SK-N-SH (cell line): ENCODE measurements at regions not wholly inside any gene's neighbourhood (a gene's known extent, or its start where the extent isn't known, plus 50 kb on each side); places are given as distances from the start of the nearest gene placed in this dataset.
"Not testable (repeated sequence)": the region's sequence is repeated elsewhere in the genome, so short reads cannot be mapped to it uniquely, and the experiment has no call there.

Experiments
- CHD2 ChIP-seq: fragments of 150-350 bp; IDR thresholded peaks from 2 replicates; pipeline ENCODE4 v1.6.1; 2018; ENCODE audit warnings: low read length; ENCODE audit not compliant: partially characterized antibody
- EZH2phosphoT487 ChIP-seq: fragments of 200-600 bp; sonication (generic); IDR thresholded peaks from 2 replicates; pipeline ENCODE4 v1.6.1; 2017; ENCODE audit warnings: low read depth, mixed run types, mild to moderate bottlenecking, antibody characterized with exemption, moderate library complexity, borderline replicate concordance
- GABPA ChIP-seq: IDR thresholded peaks from 2 replicates; pipeline ENCODE4 v1.4.0; 2012; ENCODE audit warnings: low read depth, mild to moderate bottlenecking
- MEF2A ChIP-seq: IDR thresholded peaks from 2 replicates; pipeline ENCODE4 v1.4.0; 2012; ENCODE audit warnings: low read depth, borderline replicate concordance
- NRF1 ChIP-seq: IDR thresholded peaks from 2 replicates; pipeline ENCODE4 v1.6.1; 2012; ENCODE audit warnings: low read depth, mild to moderate bottlenecking, low read length
- RCOR1 ChIP-seq: fragments of 150-350 bp; IDR thresholded peaks from 2 replicates; pipeline ENCODE4 v1.6.1; 2017; ENCODE audit warnings: antibody characterized with exemption, low read length
- SMC3 ChIP-seq: IDR thresholded peaks from 2 replicates; pipeline ENCODE4 v1.6.1; 2012; ENCODE audit warnings: low read depth, low read length, improper control_type of control experiment
- TAF1 ChIP-seq: IDR thresholded peaks from 2 replicates; pipeline ENCODE4 v1.6.1; 2012; ENCODE audit warnings: low read depth, mild to moderate bottlenecking, low read length, moderate library complexity, borderline replicate concordance
- TF ChIP-seq, protein P1 (sequence below): IDR thresholded peaks from 2 replicates; pipeline ENCODE4; 2012
- TF ChIP-seq, protein P2 (sequence below): fragments of 200-600 bp; sonication (generic); IDR thresholded peaks from 2 replicates; pipeline ENCODE4 v1.6.1; 2017; ENCODE audit warnings: antibody characterized with exemption, mild to moderate bottlenecking, moderate library complexity
- TF ChIP-seq, protein P3 (sequence below): IDR thresholded peaks from 2 replicates; pipeline ENCODE4 v1.4.0; 2012; ENCODE audit warnings: low read depth
- TF ChIP-seq, protein P4 (sequence below): fragments of 150-350 bp; IDR thresholded peaks from 2 replicates; pipeline ENCODE4 v1.6.1; 2016; ENCODE audit warnings: mild to moderate bottlenecking, low read depth, low read length
- TF ChIP-seq, protein P5 (sequence below): IDR thresholded peaks from 2 replicates; pipeline ENCODE4 v1.6.1; 2012; ENCODE audit warnings: mild to moderate bottlenecking, low read depth, low read length, moderate library complexity

DNA sequence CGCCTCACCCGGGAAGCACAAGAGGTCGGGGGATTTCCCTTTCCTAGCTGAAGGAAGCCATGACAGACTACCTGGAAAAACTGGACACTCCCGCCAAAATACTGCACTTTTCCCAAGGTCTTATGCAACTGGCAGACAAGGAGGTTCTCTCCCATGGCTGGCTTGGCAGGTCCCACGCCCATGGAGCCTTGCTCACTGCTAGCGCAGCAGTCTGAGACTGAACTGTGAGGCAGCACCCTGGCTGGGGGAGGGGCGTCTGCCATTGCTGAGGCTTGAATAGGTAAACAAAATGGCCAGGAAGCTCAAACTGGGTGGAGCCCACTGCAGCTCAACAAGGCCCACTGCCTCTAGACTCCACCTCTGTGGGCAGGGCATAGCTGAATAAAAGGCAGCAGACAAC is 92.1 kb downstream of the C4BPA start:
- TF ChIP-seq, protein P1, sequence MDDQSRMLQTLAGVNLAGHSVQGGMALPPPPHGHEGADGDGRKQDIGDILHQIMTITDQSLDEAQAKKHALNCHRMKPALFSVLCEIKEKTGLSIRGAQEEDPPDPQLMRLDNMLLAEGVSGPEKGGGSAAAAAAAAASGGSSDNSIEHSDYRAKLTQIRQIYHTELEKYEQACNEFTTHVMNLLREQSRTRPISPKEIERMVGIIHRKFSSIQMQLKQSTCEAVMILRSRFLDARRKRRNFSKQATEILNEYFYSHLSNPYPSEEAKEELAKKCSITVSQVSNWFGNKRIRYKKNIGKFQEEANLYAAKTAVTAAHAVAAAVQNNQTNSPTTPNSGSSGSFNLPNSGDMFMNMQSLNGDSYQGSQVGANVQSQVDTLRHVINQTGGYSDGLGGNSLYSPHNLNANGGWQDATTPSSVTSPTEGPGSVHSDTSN = not testable (repeated sequence)
- TF ChIP-seq, protein P2, sequence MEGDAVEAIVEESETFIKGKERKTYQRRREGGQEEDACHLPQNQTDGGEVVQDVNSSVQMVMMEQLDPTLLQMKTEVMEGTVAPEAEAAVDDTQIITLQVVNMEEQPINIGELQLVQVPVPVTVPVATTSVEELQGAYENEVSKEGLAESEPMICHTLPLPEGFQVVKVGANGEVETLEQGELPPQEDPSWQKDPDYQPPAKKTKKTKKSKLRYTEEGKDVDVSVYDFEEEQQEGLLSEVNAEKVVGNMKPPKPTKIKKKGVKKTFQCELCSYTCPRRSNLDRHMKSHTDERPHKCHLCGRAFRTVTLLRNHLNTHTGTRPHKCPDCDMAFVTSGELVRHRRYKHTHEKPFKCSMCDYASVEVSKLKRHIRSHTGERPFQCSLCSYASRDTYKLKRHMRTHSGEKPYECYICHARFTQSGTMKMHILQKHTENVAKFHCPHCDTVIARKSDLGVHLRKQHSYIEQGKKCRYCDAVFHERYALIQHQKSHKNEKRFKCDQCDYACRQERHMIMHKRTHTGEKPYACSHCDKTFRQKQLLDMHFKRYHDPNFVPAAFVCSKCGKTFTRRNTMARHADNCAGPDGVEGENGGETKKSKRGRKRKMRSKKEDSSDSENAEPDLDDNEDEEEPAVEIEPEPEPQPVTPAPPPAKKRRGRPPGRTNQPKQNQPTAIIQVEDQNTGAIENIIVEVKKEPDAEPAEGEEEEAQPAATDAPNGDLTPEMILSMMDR = not testable (repeated sequence)
- not testable (repeated sequence) for TF ChIP-seq EZH2phosphoT487, MEF2A, SMC3, NRF1, CHD2, GABPA, TAF1, RCOR1
- TF ChIP-seq, protein P3, sequence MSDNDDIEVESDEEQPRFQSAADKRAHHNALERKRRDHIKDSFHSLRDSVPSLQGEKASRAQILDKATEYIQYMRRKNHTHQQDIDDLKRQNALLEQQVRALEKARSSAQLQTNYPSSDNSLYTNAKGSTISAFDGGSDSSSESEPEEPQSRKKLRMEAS = not testable (repeated sequence)
- TF ChIP-seq, protein P4, sequence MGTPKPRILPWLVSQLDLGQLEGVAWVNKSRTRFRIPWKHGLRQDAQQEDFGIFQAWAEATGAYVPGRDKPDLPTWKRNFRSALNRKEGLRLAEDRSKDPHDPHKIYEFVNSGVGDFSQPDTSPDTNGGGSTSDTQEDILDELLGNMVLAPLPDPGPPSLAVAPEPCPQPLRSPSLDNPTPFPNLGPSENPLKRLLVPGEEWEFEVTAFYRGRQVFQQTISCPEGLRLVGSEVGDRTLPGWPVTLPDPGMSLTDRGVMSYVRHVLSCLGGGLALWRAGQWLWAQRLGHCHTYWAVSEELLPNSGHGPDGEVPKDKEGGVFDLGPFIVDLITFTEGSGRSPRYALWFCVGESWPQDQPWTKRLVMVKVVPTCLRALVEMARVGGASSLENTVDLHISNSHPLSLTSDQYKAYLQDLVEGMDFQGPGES = not testable (repeated sequence)
- TF ChIP-seq, protein P5, sequence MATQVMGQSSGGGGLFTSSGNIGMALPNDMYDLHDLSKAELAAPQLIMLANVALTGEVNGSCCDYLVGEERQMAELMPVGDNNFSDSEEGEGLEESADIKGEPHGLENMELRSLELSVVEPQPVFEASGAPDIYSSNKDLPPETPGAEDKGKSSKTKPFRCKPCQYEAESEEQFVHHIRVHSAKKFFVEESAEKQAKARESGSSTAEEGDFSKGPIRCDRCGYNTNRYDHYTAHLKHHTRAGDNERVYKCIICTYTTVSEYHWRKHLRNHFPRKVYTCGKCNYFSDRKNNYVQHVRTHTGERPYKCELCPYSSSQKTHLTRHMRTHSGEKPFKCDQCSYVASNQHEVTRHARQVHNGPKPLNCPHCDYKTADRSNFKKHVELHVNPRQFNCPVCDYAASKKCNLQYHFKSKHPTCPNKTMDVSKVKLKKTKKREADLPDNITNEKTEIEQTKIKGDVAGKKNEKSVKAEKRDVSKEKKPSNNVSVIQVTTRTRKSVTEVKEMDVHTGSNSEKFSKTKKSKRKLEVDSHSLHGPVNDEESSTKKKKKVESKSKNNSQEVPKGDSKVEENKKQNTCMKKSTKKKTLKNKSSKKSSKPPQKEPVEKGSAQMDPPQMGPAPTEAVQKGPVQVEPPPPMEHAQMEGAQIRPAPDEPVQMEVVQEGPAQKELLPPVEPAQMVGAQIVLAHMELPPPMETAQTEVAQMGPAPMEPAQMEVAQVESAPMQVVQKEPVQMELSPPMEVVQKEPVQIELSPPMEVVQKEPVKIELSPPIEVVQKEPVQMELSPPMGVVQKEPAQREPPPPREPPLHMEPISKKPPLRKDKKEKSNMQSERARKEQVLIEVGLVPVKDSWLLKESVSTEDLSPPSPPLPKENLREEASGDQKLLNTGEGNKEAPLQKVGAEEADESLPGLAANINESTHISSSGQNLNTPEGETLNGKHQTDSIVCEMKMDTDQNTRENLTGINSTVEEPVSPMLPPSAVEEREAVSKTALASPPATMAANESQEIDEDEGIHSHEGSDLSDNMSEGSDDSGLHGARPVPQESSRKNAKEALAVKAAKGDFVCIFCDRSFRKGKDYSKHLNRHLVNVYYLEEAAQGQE = not testable (repeated sequence)
